ENCODE measurements at regions not wholly inside any gene's neighbourhood (a gene's known extent, or its start where the extent isn't known, plus 50 kb on each side); places are given as distances from the start of the nearest gene placed in this dataset.
"Not testable (repeated sequence)": the region's sequence is repeated elsewhere in the genome, so short reads cannot be mapped to it uniquely, and the experiment has no call there.

DNA sequence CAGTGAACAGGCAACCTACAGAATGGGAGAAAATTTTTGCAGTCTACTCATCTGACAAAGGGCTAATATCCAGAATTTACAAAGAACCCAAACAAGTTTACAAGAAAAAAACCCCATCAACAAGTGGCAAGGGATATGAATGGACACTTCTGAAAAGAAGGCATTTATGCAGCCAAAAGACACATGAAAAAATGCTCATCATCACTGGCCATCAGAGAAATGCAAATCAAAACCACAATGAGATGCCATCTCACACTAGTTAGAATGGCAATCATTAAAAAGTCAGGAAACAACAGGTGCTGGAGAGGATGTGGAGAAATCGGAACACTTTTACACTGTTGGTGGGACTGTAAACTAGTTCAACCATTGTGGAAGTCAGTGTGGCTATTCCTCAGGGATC, 80.3 kb downstream of the ZNF474 start:
- not testable (repeated sequence) for DNase-seq

DNA sequence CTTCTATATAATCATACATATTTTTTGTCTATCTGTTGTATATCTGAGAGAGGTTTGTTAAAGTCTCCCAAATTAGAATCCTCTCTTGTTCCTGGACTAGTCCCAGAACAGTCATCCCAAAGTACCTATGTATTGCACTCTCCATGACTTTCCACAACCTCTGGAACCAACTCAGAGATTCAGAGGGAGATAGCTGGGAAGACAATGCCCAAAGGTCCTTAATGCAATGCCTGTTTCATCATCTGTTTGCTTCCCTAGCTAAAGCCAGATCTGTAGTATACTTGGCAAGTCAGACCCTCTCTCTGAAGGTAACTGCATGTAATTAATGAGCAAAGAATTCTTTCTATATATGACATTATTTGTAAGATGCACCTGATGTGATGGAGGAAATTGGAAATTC, 89.4 kb downstream of the ZNF474 start:
- DNase-seq: no peak

- DNase-seq: peak; percentile 69
Measured at GRCh38 chr5:122219436-122220166, 90.3 kb downstream of the ZNF474 start.

- peak; percentile 83 for DNase-seq
Measured at GRCh38 chr5:122220511-122220910, 91.2 kb downstream of the ZNF474 start.

- DNase-seq: no peak
Measured at GRCh38 chr5:122221857-122222256, 90.2 kb upstream of the SNCAIP start.

DNA sequence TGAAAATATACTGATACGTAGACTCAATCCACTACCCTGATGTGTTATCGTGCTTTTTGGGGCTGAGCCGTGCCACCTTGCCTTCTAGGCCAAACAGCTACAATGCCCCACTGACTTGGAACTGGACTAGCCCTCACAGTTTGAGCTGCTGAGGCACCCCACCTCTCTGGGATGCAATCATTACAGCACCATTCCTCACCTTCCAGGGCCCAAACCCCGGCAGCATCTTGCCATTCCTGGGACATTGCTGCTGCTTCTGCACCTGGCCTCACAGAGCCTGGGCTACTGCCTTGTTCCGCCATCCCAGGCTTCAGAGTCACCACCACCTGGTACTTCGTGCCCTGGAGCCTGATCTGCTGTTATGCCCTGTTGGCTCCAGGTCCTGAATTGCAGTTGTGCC, 89.5 kb upstream of the SNCAIP start:
- DNase-seq: no peak

GRCh38 chr5:122228728-122229392, 83.2 kb upstream of the SNCAIP start:
- DNase-seq: no peak

- DNase-seq: no peak
Measured at GRCh38 chr5:122229551-122229950, 82.5 kb upstream of the SNCAIP start.

DNA sequence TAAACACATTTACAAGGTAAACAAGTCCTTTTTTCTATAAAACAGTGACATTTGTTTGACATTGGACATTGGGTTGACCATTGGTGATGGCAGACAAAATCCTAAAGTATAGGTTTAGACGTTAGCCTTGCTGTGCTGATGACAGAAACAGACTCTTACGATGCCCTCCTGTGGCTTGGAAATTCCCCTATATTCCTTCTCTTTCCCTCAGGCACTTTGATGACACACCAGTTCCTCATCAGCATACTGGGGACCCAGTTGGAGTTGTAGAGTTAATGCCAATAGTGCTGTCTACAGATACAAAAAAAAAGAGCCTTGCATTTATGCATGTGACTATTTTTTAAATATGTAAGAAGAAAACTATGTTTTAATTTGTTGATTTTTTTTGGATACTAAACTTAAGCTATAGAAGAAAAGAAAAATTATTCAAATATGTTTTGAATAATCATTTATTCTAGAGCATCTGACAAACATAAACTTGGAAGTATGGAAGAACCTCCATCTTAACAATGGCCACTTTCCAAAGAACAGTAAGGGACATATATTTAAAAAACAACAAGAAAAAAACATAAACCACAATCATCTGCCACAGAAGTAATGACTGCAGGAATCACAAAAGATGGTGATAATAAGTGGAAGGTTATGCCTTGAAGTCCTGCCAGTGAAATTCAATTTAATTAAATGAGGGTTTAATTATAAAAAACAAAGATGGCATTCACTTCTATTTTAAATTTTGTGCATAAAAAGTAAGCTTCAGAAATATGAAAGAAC, 75.6 kb upstream of the SNCAIP start:
- DNase-seq: peak; percentile 7

GRCh38 chr5:122237906-122238305, 74.1 kb upstream of the SNCAIP start:
- DNase-seq: no peak

- no peak for DNase-seq
Measured at GRCh38 chr5:122252319-122252718, 59.7 kb upstream of the SNCAIP start.

DNA sequence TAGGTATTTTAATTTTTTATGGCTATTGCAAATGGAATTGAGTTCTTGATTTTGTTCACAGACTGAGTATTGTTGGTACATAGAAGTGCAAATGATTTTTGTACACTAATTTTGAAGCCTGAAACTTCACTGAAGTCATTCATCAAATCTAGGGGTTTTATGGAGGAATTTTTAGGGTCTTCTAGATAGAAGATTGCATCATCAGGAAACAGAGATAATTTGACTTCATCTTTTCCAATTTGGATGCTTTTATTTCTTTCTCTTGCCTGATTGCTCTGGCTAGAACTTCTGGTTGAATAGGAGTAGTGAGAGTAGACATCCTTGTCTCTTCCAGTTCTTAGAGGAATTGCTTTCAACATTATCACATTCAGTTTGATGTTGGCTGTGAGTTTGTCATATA, 58.2 kb upstream of the SNCAIP start:
- DNase-seq: no peak

DNA sequence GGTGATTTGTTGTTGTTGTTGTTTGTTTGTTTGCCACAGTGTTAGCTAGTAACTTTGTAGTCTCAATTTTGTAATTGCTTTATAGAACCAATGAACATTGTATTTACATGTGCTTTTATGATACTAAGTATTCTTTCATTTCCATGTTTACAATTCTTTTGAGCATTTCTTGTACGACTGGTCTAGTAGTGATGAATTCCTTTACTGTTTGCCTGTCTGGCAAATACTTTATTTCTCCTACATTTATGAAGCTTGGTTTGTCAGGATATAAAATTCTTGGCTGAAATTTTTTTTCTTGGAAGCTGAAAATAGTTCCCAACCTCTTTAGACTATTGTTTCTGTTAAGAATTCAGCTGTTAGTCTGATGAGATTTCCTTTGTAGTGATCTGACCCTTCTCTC, 55.6 kb upstream of the SNCAIP start:
- no peak for DNase-seq

DNA sequence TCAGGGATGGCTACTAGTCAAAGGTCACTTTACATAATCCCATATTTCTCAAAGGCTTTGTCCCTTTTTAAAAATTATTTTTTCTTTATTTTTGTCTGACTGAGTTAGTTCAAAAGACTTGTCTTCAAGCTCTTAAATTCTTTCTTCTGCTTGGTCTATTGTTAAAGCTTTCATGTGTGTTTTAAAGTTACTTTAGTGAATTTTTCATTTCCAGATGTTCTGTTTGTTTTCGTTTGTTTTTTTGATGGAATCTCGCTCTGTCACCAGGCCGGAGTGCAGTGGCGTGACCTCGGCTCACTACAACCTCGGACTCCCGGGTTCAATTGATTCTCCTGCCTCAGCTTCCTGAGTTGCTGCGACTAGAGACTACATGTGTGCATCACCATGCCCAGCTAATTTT, 55.0 kb upstream of the SNCAIP start:
- DNase-seq: no peak

GRCh38 chr5:122258241-122258640, 53.8 kb upstream of the SNCAIP start:
- no peak for DNase-seq

DNA sequence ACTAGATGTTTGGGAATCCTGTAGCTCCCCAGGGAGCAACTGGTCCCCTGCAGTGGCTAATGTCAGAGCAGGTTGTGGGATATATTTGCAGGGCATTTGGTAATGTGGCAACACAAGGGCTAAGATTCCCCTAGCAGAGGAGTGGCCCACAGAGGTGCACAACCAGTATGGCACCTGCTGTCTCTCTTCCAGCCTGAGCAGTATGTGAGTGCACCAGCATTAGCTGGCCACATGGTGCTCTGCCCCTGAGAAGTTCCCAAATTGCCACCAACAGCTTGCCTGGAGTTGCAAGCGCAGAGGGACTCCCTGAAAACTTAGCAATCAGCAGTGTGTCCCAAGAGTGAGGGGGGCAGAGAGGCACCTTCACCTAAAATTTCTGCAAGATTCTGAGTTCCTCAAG, 53.2 kb upstream of the SNCAIP start:
- DNase-seq: no peak

- no peak for DNase-seq
Measured at GRCh38 chr5:122259995-122260394, 52.0 kb upstream of the SNCAIP start.

GRCh38 chr5:122262103-122262502, 49.9 kb upstream of the SNCAIP start:
- no peak for DNase-seq

Measured in inflammatory macrophage treated with lipopolysaccharide for 4 hours (primary cell).